NCI-H460 (cell line): ENCODE measurements at regions not wholly inside any gene's neighbourhood (a gene's known extent, or its start where the extent isn't known, plus 50 kb on each side); places are given as distances from the start of the nearest gene placed in this dataset.

Experiments
- DNase-seq: peaks from one replicate; pipeline ENCODE4 v3.0.0-alpha.2; 2016; ENCODE audit warnings: low read depth; ENCODE audit errors: extremely low read depth

DNA sequence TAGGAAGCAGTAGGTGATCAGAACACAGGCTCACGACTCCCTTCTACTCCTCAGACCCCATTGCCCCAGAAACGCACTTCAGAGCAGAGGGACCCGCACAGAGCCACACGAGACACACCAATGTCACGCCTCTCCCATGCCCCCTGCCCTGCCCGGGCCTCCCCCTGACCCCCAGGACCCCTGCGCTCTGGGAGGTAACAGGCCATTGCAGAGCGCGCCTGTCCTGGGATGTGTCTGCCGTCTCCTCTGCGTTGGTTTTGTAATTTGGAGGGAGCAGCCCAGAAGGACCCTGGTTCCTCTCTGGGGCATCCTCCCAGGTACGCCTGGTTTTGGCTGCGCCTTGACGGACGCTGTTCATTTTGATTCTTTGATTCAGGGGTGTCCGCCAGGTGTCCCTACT, 85.4 kb downstream of the UNCX start:
- DNase-seq, result no peak

DNA sequence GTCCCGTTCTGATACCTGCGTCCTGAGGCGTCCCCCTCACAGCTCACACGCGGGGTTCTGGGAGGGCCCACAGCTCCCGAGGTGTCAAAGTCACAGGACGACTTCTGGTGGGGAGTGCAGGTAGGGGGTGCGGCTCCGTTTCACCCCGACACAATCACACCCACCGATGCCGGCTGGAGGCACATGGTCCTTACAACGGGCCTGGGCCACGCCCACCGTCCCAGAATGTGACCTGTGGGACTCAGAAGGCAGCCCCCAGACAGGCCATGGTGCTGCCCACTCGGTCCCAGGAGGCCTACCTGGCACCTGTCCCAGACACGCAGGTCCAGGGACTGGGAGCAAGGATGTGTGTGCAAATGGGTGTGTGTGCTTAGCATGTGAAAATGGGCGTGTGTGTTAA, 86.0 kb downstream of the UNCX start:
- DNase-seq, result no peak

DNA sequence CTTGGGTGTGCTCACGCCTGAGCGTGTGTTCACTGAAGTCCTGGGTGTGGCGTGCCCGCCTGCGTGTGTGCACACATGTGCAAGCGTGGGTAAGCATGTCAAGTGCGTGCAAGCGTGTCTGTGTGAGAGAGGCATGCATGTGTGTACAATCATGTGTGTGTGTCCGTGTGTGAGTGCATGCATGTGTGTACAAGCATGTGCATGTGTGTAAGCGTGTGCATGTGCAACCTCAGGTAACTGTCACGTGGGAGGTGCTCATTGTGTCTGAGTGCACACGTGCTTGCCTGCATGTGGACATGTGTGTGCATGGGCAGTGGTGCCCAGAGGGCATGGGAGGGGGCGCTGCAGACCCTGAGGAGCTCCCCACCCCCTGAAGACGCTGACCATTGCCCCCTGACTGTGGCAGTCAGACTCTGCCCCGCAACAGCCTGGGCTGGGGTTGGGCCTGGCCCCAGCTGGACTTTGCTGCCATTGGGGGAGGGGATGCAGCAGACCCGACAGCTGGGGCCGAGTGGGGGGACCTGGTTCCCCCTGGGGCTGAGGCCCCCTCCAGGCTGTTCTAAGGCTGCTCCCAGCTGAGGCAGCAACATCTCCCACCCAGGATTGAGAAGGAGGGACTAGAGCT, 88.1 kb downstream of the UNCX start:
- DNase-seq, result no peak

- no peak for DNase-seq
Measured at GRCh38 chr7:1321411-1322239, 89.0 kb downstream of the UNCX start.

GRCh38 chr7:1322240-1323110, 89.8 kb downstream of the UNCX start:
- DNase-seq, result no peak

GRCh38 chr7:1323178-1324027, 90.7 kb downstream of the UNCX start:
- no peak for DNase-seq

DNA sequence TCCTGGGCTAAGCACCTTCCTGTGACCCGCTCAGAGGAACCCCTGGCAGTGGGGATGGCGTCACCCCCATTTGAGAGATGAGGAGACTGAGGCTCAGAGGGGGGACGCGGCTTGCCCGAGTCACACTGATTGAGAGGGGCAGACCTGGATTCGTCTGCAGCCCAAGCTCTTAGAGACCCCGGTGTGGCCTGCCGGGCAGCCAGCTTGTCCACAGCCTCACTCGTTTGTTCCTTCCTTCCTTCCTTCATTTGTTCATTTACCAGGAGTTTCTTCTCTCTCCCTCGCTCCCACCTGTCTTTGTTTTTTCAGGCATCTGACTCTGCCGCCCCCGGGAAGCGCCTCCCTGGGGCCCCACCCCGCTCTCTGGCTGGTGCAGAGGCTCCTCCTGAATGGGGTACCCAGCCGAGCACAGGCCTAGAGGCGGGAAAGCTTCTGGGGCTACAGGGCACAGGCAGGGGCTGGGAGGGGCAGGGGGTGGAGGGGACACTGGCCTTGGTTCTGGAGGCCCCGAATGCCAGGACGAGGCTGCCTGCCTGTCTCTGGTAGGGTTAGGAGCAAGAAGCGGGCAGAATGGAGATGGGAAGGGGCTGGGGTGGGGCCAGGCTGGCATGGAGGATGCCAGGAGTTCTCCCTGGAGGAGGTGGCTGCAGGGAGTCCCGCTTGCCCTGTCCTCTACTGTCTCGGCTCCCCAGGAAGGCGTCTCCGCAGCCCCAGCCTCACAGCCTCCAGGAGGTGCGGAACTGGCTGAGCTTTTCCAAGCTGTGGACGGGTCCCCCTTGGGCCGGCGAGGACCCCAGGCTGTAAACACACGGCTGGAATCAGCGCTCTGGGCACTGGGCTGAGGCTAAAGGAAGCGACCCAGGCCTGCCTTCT, 91.6 kb downstream of the UNCX start:
- DNase-seq, result no peak

DNA sequence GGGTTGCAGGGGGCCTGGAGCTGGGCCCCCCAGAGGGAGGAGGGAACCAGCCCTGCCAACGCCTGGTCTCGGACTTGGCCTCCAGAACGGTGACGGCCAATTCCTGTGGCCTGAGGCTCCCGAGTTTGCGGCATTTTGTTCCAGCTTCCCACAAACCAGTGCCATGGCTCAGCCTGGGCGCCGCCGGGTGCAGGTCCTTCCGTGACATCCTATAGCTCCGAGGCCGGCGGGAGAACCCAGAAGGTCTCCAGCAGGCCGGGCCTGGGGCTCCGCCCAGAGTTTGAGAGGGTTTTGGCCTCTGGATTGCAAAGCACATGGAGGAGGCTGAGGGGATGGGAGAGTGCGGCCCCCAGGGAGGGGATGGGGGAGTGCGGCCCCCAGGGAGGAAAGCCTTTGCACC, 92.6 kb downstream of the UNCX start:
- DNase-seq, result no peak

DNA sequence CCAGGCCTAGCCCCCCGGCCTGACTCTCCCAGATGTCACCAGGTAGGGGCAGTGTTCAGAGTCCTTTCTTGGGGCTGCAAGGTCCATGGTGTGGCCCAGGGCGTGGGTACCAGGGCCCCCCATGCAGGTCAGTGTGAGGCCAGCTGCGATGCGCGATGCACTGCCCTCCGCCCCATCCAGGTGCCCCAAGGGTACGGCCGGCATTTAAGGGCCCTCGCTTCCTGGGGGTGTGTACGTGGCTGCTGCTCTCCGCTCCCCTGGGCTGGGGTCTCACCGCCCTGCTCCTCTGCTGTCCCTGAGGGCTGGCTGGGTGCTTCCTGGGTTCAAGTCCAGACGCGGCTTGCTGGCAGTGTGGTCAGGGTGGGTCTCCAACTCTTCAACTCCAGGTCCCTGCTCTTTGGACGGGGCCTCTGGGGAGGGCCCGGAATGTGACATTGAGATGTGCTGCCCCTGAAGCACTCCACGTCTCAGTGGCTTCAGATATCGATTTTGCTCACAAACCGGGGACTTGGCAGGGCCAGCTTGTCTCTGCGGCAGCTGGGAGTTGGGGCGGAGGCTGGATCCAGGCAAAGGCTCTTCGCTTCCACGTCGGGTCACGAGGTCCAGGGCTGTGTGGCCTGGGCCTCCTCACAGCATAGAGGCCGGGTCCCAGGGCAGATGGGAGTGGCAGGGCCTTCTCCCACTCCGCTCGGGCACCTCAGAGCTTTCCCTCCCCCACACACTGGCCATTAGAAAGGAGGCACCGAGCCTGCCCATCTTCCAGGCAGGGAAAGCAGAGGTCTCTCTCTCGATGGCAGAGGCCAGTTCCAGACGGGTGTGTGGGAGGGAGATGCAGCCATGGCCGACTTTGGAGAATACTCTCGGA, 93.2 kb downstream of the UNCX start:
- no peak for DNase-seq

DNA sequence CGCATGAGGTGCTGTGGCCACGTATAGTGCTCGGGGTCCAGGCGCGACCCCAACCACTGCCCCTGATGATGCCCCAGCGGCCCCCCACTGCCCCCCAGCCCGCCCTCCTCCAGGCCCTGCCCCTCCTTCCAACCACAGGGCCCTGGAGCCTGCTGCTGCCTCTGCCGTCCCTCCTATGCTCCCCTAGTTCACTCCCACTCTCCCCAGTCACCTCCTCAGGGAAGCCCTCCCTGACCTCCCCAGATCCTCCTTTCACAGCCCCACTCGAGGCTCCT, 93.8 kb downstream of the UNCX start:
- DNase-seq, result no peak

DNA sequence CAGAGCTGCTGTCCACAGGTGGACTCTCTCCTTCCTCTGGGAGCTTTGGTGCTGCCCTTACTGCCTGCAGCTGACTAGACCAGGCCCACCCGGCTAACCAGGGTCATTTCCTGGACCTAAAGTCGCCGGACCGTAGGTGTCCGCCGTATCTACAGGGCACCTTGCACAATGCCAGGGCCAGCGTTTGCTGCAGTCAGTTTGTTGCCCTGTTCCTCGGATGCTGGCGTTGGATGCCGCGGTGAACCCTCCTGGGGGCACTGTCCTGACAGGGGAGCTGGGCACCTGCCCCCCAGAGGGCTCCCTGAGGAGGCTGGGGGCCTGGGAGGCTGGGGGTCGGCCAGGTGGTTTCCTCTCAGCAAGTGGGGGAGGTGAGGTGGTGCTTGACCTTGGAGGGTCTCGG, 96.6 kb downstream of the UNCX start:
- DNase-seq, result no peak

GRCh38 chr7:1329966-1330800, 97.5 kb downstream of the UNCX start:
- no peak for DNase-seq

GRCh38 chr7:1330801-1331425, 98.2 kb downstream of the UNCX start:
- DNase-seq, result no peak

DNA sequence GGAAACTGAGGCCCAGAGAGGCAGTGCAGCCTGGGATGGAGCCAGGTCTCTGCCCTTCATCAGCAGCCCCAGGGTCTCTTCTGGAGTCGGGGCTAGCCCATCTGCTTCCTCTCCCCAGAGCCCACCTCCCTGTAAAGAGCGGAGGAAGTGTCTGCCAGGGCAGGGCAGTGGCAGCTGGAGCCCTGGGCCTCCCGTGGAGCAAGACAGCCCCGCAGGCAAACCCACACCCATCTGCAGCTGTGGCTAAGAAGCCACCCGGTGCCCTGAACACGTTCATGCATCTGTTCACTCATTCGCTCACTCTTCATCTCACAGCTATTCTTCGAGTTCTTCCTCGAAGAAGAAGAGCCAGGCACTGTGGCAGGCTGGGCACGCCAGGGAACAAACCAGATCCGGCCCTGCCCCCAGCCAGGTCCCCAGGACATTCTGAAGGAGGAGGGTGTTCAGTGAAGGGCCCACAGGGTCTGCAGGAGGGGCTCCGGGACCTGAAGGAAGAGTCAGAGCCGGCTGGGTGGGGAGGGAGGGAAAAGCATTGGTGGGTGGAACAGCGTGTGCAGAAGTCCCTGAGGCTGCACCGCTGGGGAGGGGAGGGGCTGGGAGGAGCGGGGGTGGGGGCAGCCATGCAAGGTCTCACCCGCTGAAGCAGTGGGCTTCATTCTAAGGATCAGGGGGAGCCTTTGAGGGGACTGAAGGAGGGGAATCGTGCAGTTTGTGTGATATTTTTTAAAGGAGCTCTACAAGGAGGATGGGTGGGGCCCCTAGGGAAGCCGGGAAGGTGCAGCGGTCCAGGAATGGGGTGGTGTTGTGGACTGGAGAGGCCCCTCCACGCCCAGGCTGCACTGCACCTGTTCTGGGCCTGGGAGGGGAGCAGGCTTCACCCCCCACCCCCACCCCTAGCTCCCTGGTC, 99.1 kb downstream of the UNCX start:
- no peak for DNase-seq

GRCh38 chr7:1336509-1336908, 103.8 kb downstream of the UNCX start:
- DNase-seq, result no peak

DNA sequence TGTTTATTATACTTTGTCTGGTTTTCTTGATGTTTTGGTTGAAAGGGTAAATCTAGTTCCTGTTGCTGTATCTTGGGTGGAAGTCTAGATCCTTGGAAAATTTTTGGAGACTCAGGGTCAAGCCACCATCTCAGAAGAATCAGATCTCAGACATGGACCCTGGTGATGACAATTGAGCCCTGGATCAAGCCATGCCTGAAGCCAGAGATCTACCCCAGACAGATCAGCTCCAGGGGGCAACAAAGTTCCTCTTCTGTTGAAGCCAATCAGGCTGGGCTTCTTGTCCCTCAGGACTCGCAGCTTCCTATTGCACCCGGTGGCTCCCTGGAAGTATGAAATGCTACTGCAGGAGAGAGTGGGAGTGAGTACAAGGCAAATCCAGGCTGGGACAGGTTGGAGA, 106.9 kb downstream of the UNCX start:
- no peak for DNase-seq

DNA sequence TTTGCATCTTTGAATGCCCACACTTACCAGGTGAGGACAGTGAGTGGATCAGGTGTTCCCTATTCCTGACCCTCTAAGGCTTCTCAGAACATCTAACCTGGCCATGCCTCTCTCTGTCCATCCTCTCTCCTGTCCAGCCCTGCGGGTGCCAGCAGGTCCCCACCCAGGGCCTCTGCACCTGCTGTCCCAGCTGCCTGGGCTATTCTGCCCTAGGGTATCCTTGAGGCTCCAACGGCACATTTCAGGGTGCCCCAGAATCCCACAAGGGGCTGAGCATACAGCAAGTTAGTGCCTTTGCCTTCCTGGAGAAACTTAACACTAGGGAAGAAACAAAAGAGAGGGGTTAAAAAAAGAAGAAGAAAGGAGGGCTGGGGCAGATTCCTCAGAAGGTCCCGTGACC, 107.4 kb downstream of the UNCX start:
- DNase-seq, result no peak
